ENCODE measurements at regions not wholly inside any gene's neighbourhood (a gene's known extent, or its start where the extent isn't known, plus 50 kb on each side); places are given as distances from the start of the nearest gene placed in this dataset.
"Not testable (repeated sequence)": the region's sequence is repeated elsewhere in the genome, so short reads cannot be mapped to it uniquely, and the experiment has no call there.

- DNase-seq = peak in 1 of 2 experiments; percentile 62
These were observed 754.3 kb upstream of the TPTE start for GRCh38 chr21:9766890-9767591.

DNA sequence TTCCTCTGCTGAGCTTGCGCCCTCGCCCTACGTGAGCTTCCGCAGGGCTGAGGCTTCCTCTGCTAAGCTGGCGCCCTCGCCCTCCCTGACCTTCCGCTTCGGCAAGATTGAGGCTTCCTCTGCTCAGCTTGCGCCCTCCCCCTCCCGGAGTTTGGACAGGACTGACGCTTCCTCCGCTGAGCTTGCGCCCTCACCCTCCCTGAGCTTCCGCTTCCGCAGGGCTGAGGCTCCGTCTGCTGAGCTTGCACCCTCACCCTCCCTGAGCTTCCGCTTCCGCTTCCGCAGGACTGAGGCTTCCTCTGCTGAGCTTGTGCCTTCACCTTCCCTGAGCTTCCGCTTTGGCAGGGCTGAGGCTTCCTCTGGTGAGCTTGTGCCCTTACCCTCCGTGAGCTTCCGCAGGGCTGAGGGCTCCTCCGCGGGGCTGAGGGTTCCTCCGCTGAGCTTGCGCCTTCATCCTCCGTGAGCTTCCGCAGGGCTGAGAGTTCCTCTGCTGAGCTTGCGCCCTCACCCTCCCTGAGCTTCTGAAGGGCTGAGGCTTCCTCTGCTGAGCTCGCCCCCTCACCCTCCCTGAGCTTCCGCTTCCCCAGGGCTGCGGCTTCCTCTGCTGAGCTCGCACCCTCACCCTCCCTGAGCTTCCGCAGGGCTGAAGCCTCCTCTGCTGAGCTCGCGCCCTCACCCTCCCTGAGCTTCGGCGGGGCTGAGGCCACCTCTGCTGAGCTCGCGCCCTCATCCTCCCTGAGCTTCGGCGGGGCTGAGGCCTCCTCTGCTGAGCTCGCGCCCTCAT lies 753.6 kb upstream of the TPTE start:
- peak; percentile 66 to 79 for DNase-seq

DNA sequence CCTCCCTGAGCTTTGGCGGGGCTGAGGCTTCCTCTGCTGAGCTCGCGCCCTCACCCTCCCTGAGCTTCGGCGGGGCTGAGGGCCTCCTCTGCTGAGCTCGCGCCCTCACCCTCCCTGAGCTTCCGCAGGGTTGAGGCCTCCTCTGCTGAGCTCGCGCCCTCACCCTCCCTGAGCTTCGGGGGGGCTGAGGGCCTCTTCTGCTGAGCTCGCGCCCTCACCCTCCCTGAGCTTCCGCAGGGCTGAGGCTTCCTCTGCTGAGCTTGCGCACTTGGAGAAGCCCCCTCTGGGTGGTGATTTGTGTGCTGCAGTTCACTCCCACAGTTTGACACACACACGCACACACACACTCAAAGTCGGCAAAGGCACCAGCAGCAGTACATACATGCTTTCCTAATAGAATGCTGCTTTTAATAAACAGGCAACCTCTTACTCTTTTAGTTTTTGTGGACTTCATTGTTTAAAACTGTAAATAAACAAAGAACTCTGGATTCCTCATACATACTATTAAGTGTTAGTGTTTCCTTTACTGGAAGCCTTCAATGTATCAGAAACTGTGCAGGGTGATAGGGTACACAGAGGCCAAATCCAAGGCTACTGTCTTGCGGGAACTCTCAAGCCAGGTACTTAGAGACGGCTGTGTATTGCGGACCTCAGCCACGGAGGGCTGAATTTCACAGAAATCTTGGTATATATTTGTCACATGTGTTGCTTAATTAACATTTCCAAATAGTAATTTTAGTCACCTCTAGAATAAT lies 752.8 kb upstream of the TPTE start:
- not testable (repeated sequence) for DNase-seq

- not testable (repeated sequence) for DNase-seq
These were observed 752.3 kb upstream of the TPTE start for GRCh38 chr21:9769131-9769498.

DNA sequence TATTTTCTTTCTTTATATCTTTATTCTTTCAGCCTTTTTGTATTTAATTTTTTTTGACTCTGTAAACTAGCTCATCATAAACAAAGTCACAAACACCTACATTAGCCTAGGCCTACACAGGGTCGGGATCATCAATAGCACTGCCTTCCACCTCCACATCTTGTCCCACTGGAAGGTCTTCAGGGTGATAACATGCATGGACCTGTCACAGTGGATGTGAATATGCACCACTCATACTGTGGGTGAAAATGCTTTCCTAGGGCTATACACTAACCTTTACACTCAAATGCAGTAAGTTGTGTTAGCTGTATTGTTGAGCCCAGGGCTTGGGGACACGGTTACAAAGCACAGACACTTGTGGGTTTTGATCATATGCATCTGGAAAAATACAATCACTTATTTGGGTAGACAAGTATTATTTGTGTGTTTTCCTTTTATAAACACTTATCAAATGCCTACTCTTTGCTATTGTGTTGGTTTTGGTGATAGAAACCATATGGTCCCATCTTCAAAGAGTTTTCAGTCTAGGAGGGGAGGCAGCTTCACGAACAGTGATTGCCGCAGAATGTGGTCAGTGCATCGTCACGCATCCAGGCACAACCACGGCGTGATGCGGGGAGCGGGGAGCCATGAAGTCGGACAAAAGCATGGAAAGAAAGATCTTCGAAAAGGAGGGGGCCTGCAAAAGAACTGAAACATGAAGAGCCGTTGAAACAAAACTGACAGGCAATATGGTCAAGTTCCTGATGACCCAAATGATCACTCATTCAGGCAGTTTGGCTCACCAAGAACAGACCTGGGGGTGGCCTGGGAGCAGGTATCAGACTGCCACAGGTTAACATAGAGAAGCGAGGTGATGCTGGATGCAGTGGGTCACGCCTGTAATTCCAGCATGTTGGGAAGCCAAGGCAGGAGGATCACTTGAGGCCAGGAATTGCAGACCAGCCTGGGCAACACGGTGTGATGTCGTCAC lies 751.4 kb upstream of the TPTE start:
- DNase-seq = not testable (repeated sequence)

- DNase-seq = not testable (repeated sequence)
These were observed 749.7 kb upstream of the TPTE start for GRCh38 chr21:9771466-9772347.

GRCh38 chr21:9772348-9772672 lies 749.1 kb upstream of the TPTE start:
- DNase-seq = no peak

DNA sequence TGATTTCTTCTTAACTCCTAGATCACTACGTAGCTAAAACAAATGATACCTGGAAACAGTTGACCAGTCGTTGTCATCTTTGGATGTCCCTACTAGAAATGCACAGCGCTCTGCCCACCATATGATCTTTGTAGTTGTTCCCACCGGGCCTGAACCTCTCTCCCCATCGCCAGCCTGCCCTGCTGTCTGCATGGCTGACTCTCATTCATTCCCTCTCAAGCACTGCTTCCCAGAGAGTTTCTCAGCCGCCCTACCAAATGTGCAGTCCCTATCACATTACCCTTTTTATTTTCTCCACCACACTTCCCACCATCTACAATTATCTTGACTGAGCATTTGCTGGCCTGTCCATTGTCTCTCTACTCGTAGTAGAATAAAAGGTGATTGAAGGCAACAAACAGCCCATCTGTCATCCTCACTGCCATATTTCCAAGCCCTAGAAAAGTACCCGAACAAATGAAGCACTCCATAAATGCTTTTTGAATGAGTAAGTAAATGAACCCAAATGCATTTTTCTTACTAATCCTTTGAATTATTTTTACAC lies 748.4 kb upstream of the TPTE start:
- DNase-seq = not testable (repeated sequence)

GRCh38 chr21:9774347-9774746 lies 747.0 kb upstream of the TPTE start:
- DNase-seq = no peak

GRCh38 chr21:9774901-9775593 lies 746.3 kb upstream of the TPTE start:
- not testable (repeated sequence) for DNase-seq

DNA sequence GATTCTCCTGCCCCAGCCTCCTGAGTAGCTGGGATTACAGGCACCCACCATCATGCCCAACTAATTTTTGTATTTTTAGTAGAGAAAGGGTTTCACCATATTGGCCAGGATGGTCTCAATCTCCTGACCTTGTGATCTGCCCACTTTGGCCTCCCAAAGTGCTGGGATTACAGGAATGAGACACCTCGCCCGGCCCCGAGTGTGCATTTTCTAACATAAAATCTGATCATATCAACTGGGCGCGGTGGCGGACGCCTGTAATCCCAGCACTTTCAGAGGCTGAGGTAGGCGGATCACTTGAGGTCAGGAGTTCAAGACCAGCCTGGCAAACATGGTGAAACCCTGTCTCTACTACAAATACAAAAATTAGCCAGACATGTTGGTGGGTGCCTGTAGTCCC lies 745.5 kb upstream of the TPTE start:
- not testable (repeated sequence) for DNase-seq

DNA sequence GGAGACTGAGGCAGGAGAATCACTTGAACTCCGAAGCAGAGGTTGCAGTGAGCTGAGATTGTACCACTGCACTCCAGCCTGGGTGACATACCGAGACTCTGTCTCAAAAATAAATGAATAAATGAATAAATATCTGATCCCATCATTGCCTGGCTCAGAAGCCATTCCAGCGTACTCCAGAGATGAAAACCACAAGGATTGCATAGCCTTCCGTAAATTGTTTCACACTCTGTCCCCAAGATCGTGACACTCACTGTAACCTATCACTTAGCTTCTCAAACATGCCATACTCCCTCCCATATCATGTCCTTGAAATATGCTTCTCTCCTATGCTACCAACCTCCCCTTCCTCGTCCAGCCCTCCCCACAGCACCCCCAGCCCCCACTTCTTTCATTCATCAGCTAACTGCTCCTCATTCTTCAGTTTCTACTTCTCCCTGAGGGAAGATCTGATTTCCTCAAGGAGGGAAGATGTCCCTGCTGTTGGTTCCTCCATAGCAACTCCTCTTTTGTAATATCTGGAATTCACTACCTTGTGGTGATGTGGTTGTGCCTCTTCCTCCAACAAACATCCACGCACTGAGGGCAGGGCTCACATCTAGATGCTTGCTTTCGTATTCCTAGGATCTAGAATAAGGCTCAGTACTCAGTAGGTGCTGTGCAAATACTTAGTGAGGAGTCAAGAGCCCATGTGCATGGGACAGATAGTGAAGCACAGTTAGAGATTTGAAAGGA lies 744.9 kb upstream of the TPTE start:
- not testable (repeated sequence) for DNase-seq

GRCh38 chr21:9778541-9778940 lies 742.8 kb upstream of the TPTE start:
- DNase-seq = not testable (repeated sequence)

DNA sequence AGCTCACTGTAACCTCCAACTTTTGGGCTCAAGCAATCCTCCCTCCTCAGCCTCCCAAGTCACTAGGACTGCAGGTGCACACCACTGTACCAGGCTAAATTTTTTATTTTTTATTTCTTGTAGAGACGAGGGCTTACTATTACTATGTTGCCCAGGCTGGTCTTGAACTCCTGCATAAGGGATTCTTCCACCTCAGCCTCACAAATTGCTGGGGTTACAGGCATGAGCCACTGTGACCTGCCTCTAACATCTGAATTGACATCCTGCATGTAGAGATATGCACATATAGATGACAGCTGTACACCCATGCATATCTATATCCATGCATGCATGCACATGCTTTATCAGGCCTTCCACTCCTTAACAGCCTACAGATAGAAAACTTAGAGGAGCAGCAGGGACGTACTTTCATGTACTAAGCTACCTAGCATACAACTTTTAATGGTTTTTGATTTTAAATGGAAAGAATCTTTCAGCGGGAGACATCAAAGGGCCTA lies 740.9 kb upstream of the TPTE start:
- no peak for DNase-seq

DNA sequence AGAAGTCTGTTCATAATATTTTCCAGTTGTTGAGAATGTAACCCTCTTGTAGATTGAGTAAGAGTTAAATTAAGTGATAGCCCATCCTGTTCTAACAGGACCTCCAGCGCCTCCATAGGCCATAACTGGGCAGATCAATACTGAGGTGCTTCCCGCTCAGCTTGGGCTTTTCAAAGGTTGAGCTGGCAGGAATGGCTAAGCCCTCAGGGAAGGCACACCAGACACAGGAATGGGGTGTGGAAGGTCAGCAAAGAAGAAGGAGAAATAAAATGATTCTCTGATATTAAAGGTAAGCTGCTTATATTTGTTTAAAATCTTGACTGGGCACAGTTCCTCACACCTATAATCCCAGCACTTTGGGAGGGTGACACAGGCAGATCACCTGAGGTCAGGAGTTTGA lies 737.8 kb upstream of the TPTE start:
- DNase-seq = not testable (repeated sequence)

DNA sequence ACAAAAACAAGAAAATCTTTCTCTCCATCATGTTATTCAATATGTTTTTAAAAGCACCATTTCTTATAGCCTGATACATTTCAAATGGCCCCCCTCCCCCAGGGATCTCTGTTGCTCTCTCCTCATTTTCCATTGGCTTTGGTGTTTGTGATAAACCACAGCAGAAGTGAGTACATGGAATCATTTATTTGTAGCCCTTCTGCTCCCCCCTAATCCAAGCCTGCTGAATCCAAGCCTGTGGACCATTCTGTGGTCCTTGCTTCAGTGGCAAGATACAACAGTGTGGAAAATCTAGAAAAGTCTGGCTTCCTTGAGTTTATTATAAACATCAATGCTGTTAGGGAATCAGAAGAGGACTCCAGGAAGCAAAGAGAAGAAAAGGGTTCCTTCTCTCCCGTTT lies 737.2 kb upstream of the TPTE start:
- DNase-seq = not testable (repeated sequence)

GRCh38 chr21:9786092-9786491 lies 735.3 kb upstream of the TPTE start:
- not testable (repeated sequence) for DNase-seq

GRCh38 chr21:9788281-9788680 lies 733.1 kb upstream of the TPTE start:
- not testable (repeated sequence) for DNase-seq

DNA sequence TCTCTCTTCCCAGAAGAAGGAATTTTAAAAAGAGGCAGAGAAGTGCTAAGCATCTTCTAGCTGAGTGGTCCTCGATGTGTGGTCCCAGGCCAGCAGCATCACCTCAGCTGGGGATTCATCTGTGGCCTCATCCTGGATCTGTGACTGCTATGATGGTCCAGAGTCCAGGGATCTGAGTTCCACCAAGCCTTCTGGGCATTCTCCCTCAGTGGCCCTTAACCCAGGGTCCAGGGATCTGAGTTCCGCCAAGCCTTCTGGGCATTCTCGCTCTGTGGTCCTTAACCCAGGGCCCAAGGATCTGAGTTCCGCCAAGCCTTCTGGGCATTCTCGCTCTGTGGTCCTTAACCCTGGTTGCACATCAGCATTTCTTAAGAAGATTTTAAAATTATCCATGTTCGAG lies 731.0 kb upstream of the TPTE start:
- DNase-seq = not testable (repeated sequence)

- not testable (repeated sequence) for DNase-seq
These were observed 729.9 kb upstream of the TPTE start for GRCh38 chr21:9791453-9791852.
